ENCODE measurements at regions not wholly inside any gene's neighbourhood (a gene's known extent, or its start where the extent isn't known, plus 50 kb on each side); places are given as distances from the start of the nearest gene placed in this dataset.

GRCh38 chr7:84533182-84533581 lies 338.6 kb upstream of the SEMA3A start:
- DNase-seq, result no peak

- DNase-seq, result no peak
Measured at GRCh38 chr7:84532196-84532595, 337.6 kb upstream of the SEMA3A start.

GRCh38 chr7:84529480-84530205 lies 335.1 kb upstream of the SEMA3A start:
- no peak for DNase-seq

GRCh38 chr7:84528756-84529479 lies 334.3 kb upstream of the SEMA3A start:
- DNase-seq, result no peak

GRCh38 chr7:84524714-84525694 lies 330.4 kb upstream of the SEMA3A start:
- no peak for DNase-seq

- no peak for DNase-seq
Measured at GRCh38 chr7:84513061-84513460, 318.5 kb upstream of the SEMA3A start.

- DNase-seq, result no peak
Measured at GRCh38 chr7:84512055-84512454, 317.5 kb upstream of the SEMA3A start.

GRCh38 chr7:84510505-84510904 lies 315.9 kb upstream of the SEMA3A start:
- DNase-seq, result no peak

- DNase-seq, result no peak
Measured at GRCh38 chr7:84509522-84509921, 314.9 kb upstream of the SEMA3A start.

GRCh38 chr7:84508606-84509005 lies 314.0 kb upstream of the SEMA3A start:
- no peak for DNase-seq

GRCh38 chr7:84507529-84507928 lies 312.9 kb upstream of the SEMA3A start:
- no peak for DNase-seq

- DNase-seq, result no peak
Measured at GRCh38 chr7:84506151-84506550, 311.6 kb upstream of the SEMA3A start.

GRCh38 chr7:84502239-84502638 lies 307.6 kb upstream of the SEMA3A start:
- DNase-seq, result no peak

GRCh38 chr7:84497873-84498272 lies 303.3 kb upstream of the SEMA3A start:
- DNase-seq, result no peak

GRCh38 chr7:84495128-84495527 lies 300.5 kb upstream of the SEMA3A start:
- no peak for DNase-seq

- DNase-seq, result no peak
Measured at GRCh38 chr7:84492098-84493034, 297.8 kb upstream of the SEMA3A start.

GRCh38 chr7:84490661-84491060 lies 296.1 kb upstream of the SEMA3A start:
- DNase-seq, result no peak

- no peak for DNase-seq
Measured at GRCh38 chr7:84484502-84485079, 290.0 kb upstream of the SEMA3A start.

- DNase-seq, result no peak
Measured at GRCh38 chr7:84482476-84482875, 287.9 kb upstream of the SEMA3A start.

- no peak for DNase-seq
Measured at GRCh38 chr7:84479059-84479458, 284.5 kb upstream of the SEMA3A start.

- no peak for DNase-seq
Measured at GRCh38 chr7:84477786-84478478, 283.3 kb upstream of the SEMA3A start.
